Panc1 (cell line): ENCODE measurements at regions not wholly inside any gene's neighbourhood (a gene's known extent, or its start where the extent isn't known, plus 50 kb on each side); places are given as distances from the start of the nearest gene placed in this dataset.

Source experiments
- ATAC-seq: fragments of 200-7000 bp; cut with Tn5 transposase; 2 replicates; pipeline ENCODE4 v1.9.1; 2020; ENCODE audit warnings: mild to moderate bottlenecking, moderate library complexity
- BruUV-seq: library from RNA; stranded (reverse); fragments of 400-500 nt; replicated peaks from 2 replicates; lab custom pipeline; 2021; lab: Mats Ljungman, UMichigan
- CTCF ChIA-PET: fragments of 300-600 bp; sonication (Branson Sonifier 250); formaldehyde crosslinking; loops from one replicate; lab custom pipeline; 2022; ENCODE audit warnings: antibody characterized with exemption; lab: Charles Lee
- POLR2A ChIA-PET: fragments of 300-600 bp; sonication (Branson Sonifier 250); formaldehyde crosslinking; loops from one replicate; lab custom pipeline; 2022; ENCODE audit warnings: antibody characterized with exemption; lab: Charles Lee
- DNase-seq: peaks from one replicate; pipeline ENCODE4 v3.0.0-alpha.2; 2010; ENCODE audit warnings: low read depth, low spot score
- H3K27ac ChIP-seq: 2 replicates; pipeline ENCODE4 v1.5.1; 2011; ENCODE audit warnings: mild to moderate bottlenecking, low read length, inconsistent platforms
- H3K27me3 ChIP-seq: fragments of 200-500 bp; sonication (Bioruptor generic); 2 replicates; pipeline ENCODE4 v1.6.0; 2014; ENCODE audit warnings: low read length, inconsistent platforms; ENCODE audit not compliant: control insufficient read depth, insufficient read depth
- H3K36me3 ChIP-seq: fragments of 200-500 bp; sonication (Bioruptor generic); 2 replicates; pipeline ENCODE4 v1.5.1; 2014; ENCODE audit warnings: inconsistent platforms, mild to moderate bottlenecking, low read length, moderate library complexity; ENCODE audit not compliant: control insufficient read depth, insufficient read depth
- H3K4me1 ChIP-seq: 2 replicates; pipeline ENCODE4 v1.5.1; 2011; ENCODE audit warnings: inconsistent platforms, mild to moderate bottlenecking, low read length, moderate library complexity; ENCODE audit not compliant: control insufficient read depth, insufficient read depth
- H3K4me3 ChIP-seq, 2 experiments: 2 replicates each; pipeline ENCODE4 v1.5.1; 2011 to 2012; ENCODE audit warnings: low read depth in 2 of 2, low read length in 2 of 2, mild to moderate bottlenecking in 2 of 2, inconsistent platforms in 1 of 2, moderate library complexity in 1 of 2
- H3K9me3 ChIP-seq: fragments of 200-500 bp; sonication (Bioruptor generic); 2 replicates; pipeline ENCODE4 v1.5.1; 2014; ENCODE audit warnings: low read depth, mild to moderate bottlenecking, inconsistent platforms, low read length, moderate library complexity; ENCODE audit not compliant: control insufficient read depth, insufficient read depth
- CTCF ChIP-seq: fragments of 450-650 bp; IDR thresholded peaks from 2 replicates; pipeline ENCODE4 v1.5.1; 2017; ENCODE audit warnings: mild to moderate bottlenecking
- POLR2AphosphoS5 ChIP-seq: IDR thresholded peaks from 2 replicates; pipeline ENCODE4 v1.6.1; 2012; ENCODE audit warnings: mild to moderate bottlenecking, low read depth, low read length, moderate library complexity
- REST ChIP-seq, 2 experiments: IDR thresholded peaks; 2 replicates each; pipeline ENCODE4 v1.6.1; 2011 to 2012; ENCODE audit warnings: low read depth in 2 of 2, control low read depth in 1 of 2, low read length in 1 of 2, mild to moderate bottlenecking in 1 of 2, moderate library complexity in 1 of 2; ENCODE audit not compliant: insufficient read depth in 1 of 2
- SIN3A ChIP-seq: IDR thresholded peaks from 2 replicates; pipeline ENCODE4 v1.6.1; 2012; ENCODE audit warnings: low read depth, mild to moderate bottlenecking, low read length, moderate library complexity, borderline replicate concordance; ENCODE audit not compliant: insufficient read depth
- TCF7L2 ChIP-seq: IDR thresholded peaks from 2 replicates; pipeline ENCODE4 v1.6.1; 2011; ENCODE audit warnings: mild to moderate bottlenecking, low read depth, low read length, inconsistent platforms
- in situ Hi-C: cut with HindIII; loops from 2 replicates; pipeline ENCODE4 v1.10.0; 2016; ENCODE audit warnings: low sequenced_read_pairs, low pct_unique_long_range_greater_than_20kb
- intact Hi-C: fragments of 100-400 bp; cut with micrococcal nuclease; formaldehyde crosslinking; loops from one replicate; pipeline ENCODE4 v1.10.0; 2022; ENCODE audit not compliant: unreplicated experiment

GRCh38 chrX:1852082-1852481 lies 237.2 kb downstream of the ASMT start:
- in situ Hi-C loops (no loop called here), intact Hi-C loops (no loop called here)
- H3K9me3 ChIP-seq = no peaks in the 10 kb centered on the region
- no TSS peak for BruUV-seq
- H3K27me3 ChIP-seq = no peaks in the 10 kb centered on the region
- CTCF ChIA-PET = no interaction called here
- DNase-seq = no peak
- H3K27ac ChIP-seq = no peak overlapping the region
- POLR2A ChIA-PET = no interaction called here
- H3K36me3 ChIP-seq = no peaks in the 10 kb centered on the region
- no peak overlapping the region for H3K4me3 ChIP-seq
- ATAC-seq = no peak
- H3K4me1 ChIP-seq = no peaks in the 10 kb centered on the region
- TF ChIP-seq SIN3A (no peak), CTCF (no peak), REST (IDR thresholded peaks at IDR 0.05; ENCODE audit: insufficient read depth in 1 of 2, low read depth in 2 of 2, low read length in 1 of 2) (no peak), TCF7L2 (no peak), POLR2AphosphoS5 (no peak)

GRCh38 chrX:1853447-1853846 lies 238.6 kb downstream of the ASMT start:
- no peaks in the 10 kb centered on the region for H3K36me3 ChIP-seq
- in situ Hi-C loops (no loop called here), intact Hi-C loops (no loop called here)
- H3K9me3 ChIP-seq = no peaks in the 10 kb centered on the region
- H3K4me3 ChIP-seq = no peak overlapping the region
- TF ChIP-seq TCF7L2 (no peak), POLR2AphosphoS5 (no peak), CTCF (no peak), SIN3A (no peak), REST (IDR thresholded peaks at IDR 0.05; ENCODE audit: insufficient read depth in 1 of 2, low read depth in 2 of 2, low read length in 1 of 2) (no peak)
- H3K27ac ChIP-seq = no peak overlapping the region
- ChIA-PET CTCF (no interaction called here), POLR2A (no interaction called here)
- DNase-seq = no peak
- H3K27me3 ChIP-seq = no peaks in the 10 kb centered on the region
- no peak for ATAC-seq
- no peaks in the 10 kb centered on the region for H3K4me1 ChIP-seq
- BruUV-seq = no TSS peak
